Osteoblast (primary cell): ENCODE measurements at regions not wholly inside any gene's neighbourhood (a gene's known extent, or its start where the extent isn't known, plus 50 kb on each side); places are given as distances from the start of the nearest gene placed in this dataset.
A peak's percentile ranks its signal among the peaks of the same experiment; 100 is the strongest.

ENCODE experiments used
- DNase-seq: peaks from one replicate; pipeline ENCODE4 v3.0.0; 2011; ENCODE audit warnings: low spot score, mixed read lengths; ENCODE audit not compliant: insufficient read length; ENCODE audit errors: missing footprints
- H2AFZ ChIP-seq: 2 replicates; pipeline ENCODE4 v1.6.0; 2011; ENCODE audit warnings: mild to moderate bottlenecking, low read length
- H3K27ac ChIP-seq: 2 replicates; pipeline ENCODE4 v1.5.1; 2011; ENCODE audit warnings: mild to moderate bottlenecking, low read depth, low read length, moderate library complexity
- H3K27me3 ChIP-seq: 2 replicates; pipeline ENCODE4 v1.6.0; 2012; ENCODE audit warnings: mild to moderate bottlenecking, control low read depth, inconsistent platforms, low read length, moderate library complexity; ENCODE audit not compliant: insufficient read depth
- H3K36me3 ChIP-seq: 2 replicates; pipeline ENCODE4 v1.5.1; 2011; ENCODE audit warnings: mild to moderate bottlenecking, low read length, control low read depth, moderate library complexity; ENCODE audit not compliant: insufficient read depth
- H3K4me1 ChIP-seq: 2 replicates; pipeline ENCODE4 v1.5.1; 2011; ENCODE audit warnings: mild to moderate bottlenecking, low read length, control low read depth, moderate library complexity; ENCODE audit not compliant: insufficient read depth
- H3K4me2 ChIP-seq: 2 replicates; pipeline ENCODE4 v1.6.0; 2011; ENCODE audit warnings: mild to moderate bottlenecking, low read length; ENCODE audit not compliant: insufficient read depth
- H3K4me3 ChIP-seq: fragments of 200-600 bp; sonication (generic); 3 replicates; pipeline ENCODE4 v1.5.1; 2012; ENCODE audit warnings: mild to moderate bottlenecking, low read length, inconsistent platforms; ENCODE audit not compliant: insufficient read depth
- H3K79me2 ChIP-seq: 2 replicates; pipeline ENCODE4 v1.6.0; 2012; ENCODE audit warnings: mild to moderate bottlenecking, low read length, control low read depth, inconsistent platforms; ENCODE audit not compliant: insufficient read depth
- H3K9me3 ChIP-seq: 2 replicates; pipeline ENCODE4 v1.5.1; 2011; ENCODE audit warnings: low read depth, low read length, control low read depth
- H4K20me1 ChIP-seq: 2 replicates; pipeline ENCODE4 v1.6.0; 2012; ENCODE audit warnings: mild to moderate bottlenecking, low read length, control low read depth; ENCODE audit not compliant: insufficient read depth
- CTCF ChIP-seq: IDR thresholded peaks from 2 replicates; pipeline ENCODE4 v1.5.1; 2011; ENCODE audit warnings: mild to moderate bottlenecking, low read depth, low read length, moderate library complexity; ENCODE audit errors: extremely low read depth

- Histone ChIP-seq H4K20me1 (no peaks in the 10 kb centered on the region), H3K9me3 (peaks cover 3% of the 10 kb centered on the region), H3K79me2 (no peaks in the 10 kb centered on the region), H3K36me3 (no peaks in the 10 kb centered on the region), H2AFZ (no peak overlapping the region), H3K4me2 (no peak overlapping the region), H3K27me3 (no peaks in the 10 kb centered on the region), H3K4me1 (peaks cover 61% of the 10 kb centered on the region), H3K27ac (peak overlapping the region; percentile 94), H3K4me3 (no peak overlapping the region)
- no peak for DNase-seq
- TF ChIP-seq CTCF, result no peak
Measured at GRCh38 chr18:8944871-8945245, 157.6 kb upstream of the NDUFV2 start.

DNA sequence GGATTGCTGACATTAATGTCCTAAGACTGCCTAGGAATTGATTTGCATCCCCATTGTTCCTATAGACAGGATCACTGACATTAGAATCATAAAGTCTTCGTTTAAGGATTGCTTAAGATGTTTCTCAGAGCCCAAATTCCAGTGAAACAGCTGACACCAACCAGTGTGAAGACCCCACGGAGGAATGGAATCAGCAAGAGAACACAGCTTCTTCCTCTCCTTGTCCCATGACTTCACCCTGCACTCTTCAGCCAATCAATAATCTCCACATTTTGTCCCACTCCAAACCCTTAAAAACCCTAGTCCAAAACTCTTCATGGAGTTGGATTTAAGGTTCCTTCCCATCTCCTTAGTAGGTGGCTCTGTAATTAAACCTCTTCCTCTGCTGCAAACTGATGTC lies 157.0 kb upstream of the NDUFV2 start:
- no peak for DNase-seq
- Histone ChIP-seq H3K4me1 (peaks cover 61% of the 10 kb centered on the region), H3K27ac (peak overlapping the region; percentile 94), H4K20me1 (no peaks in the 10 kb centered on the region), H3K4me2 (peak overlapping the region; percentile 56), H3K9me3 (peaks cover 3% of the 10 kb centered on the region), H3K27me3 (no peaks in the 10 kb centered on the region), H3K36me3 (no peaks in the 10 kb centered on the region), H2AFZ (peak overlapping the region; percentile 55), H3K4me3 (peak overlapping the region; percentile 1), H3K79me2 (no peaks in the 10 kb centered on the region)
- no peak for TF ChIP-seq CTCF

DNA sequence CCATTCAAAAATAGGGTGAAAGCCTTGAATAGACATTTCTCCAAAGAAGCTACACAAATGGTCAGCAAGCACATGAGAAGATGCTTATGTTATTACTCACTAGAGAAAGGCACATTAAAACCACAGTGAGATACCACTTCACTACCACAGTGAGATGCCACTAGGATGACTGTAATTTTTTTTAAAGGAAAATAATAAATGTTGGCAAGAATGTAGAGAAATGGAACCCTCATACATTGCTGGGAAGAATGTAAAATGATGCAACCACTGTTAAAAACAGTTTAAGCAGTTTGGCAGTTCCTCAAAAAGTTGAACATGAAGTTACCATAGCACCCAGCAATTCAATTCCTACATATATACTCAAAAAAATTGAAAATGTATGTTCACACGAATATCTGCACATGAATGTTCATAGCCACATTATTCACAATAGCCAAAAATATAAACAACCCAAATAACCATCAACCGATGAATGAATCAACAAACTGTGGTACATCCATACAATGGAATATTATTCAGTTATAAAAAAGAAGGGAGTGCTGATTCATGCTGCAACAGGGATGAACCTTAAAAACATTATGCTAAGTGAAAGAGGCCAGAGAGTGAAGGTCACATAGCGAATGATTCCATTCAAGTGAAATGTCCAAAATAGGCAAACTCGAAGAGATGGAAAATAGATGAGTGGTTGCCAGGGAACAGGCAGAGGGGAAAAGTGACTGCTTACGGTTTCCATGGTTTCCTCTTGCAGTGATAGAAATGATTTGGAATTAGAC lies 156.2 kb upstream of the NDUFV2 start:
- no peak for TF ChIP-seq CTCF
- Histone ChIP-seq H2AFZ (no peak overlapping the region), H3K4me2 (peak overlapping the region; percentile 56), H3K79me2 (no peaks in the 10 kb centered on the region), H3K27ac (peak overlapping the region; percentile 94), H3K27me3 (no peaks in the 10 kb centered on the region), H3K4me3 (no peak overlapping the region), H4K20me1 (no peaks in the 10 kb centered on the region), H3K36me3 (no peaks in the 10 kb centered on the region), H3K4me1 (peaks cover 61% of the 10 kb centered on the region), H3K9me3 (peaks cover 3% of the 10 kb centered on the region)
- DNase-seq, result peak; percentile 84

GRCh38 chr18:8947566-8947965 lies 154.9 kb upstream of the NDUFV2 start:
- H3K9me3 ChIP-seq, result peaks cover 3% of the 10 kb centered on the region
- TF ChIP-seq CTCF, result no peak
- peak overlapping the region; percentile 90 for H3K27ac ChIP-seq

More at GRCh38 chr18:8947566-8947965, 154.9 kb upstream of the NDUFV2 start:
- Histone ChIP-seq H3K27me3 (no peaks in the 10 kb centered on the region), H4K20me1 (no peaks in the 10 kb centered on the region), H3K4me3 (no peak overlapping the region), H3K4me2 (no peak overlapping the region), H3K4me1 (peaks cover 51% of the 10 kb centered on the region), H2AFZ (no peak overlapping the region), H3K36me3 (no peaks in the 10 kb centered on the region), H3K79me2 (no peaks in the 10 kb centered on the region)
- no peak for DNase-seq
